Testis (tissue), 2 donors: ENCODE measurements at regions not wholly inside any gene's neighbourhood (a gene's known extent, or its start where the extent isn't known, plus 50 kb on each side); places are given as distances from the start of the nearest gene placed in this dataset.

Source experiments
- DNase-seq: peaks from one replicate; pipeline ENCODE4 v3.0.0-alpha.2; 2019
- H3K27ac ChIP-seq, 2 donors: fragments of 200-600 bp; sonication (generic); one replicate each; pipeline ENCODE4 v1.5.1; 2019
- H3K27me3 ChIP-seq: fragments of 200-600 bp; sonication (generic); one replicate; pipeline ENCODE4 v1.5.1; 2019
- H3K36me3 ChIP-seq: fragments of 200-600 bp; sonication (generic); one replicate; pipeline ENCODE4 v1.5.1; 2017; ENCODE audit warnings: low read depth; ENCODE audit errors: missing control alignments
- H3K4me1 ChIP-seq: fragments of 200-600 bp; sonication (generic); one replicate; pipeline ENCODE4 v1.5.1; 2019
- H3K4me3 ChIP-seq, 2 donors: fragments of 200-600 bp; sonication (generic); one replicate each; pipeline ENCODE4 v1.5.1; 2017 to 2019
- H3K9me3 ChIP-seq: fragments of 200-600 bp; sonication (generic); one replicate; pipeline ENCODE4 v1.5.1; 2017
- CTCF ChIP-seq, 3 experiments: fragments of 450-650 bp in 2 of 3; fragments of 200-600 bp in 1 of 3; sonication (generic) in 1 of 3; IDR thresholded peaks; one replicate each; pipeline ENCODE4 v1.5.1; 2016 to 2019; ENCODE audit warnings: antibody characterized with exemption in 3 of 3, mild to moderate bottlenecking in 2 of 3, moderate library complexity in 1 of 3
- POLR2A ChIP-seq: fragments of 450-650 bp; IDR thresholded peaks from one replicate; pipeline ENCODE4 v1.6.1; 2017; ENCODE audit warnings: antibody characterized with exemption, mild to moderate bottlenecking, moderate library complexity
- WGBS, 2 donors: methylation state at CpG; one replicate each; pipeline ENCODE4 v1.1.5; 2018; 5-methylcytosine and 5-hydroxymethylcytosine counted together
- intact Hi-C: fragments of 100-400 bp; cut with DNase I; formaldehyde crosslinking; loops from one replicate; pipeline ENCODE4 v1.15.1; 2023; ENCODE audit warnings: low total_unique reads

GRCh38 chr12:126480451-126480850 lies 1415.2 kb downstream of the AACS start:
- H3K4me3 ChIP-seq: no peak overlapping the region
- H3K4me1 ChIP-seq: no peaks in the 10 kb centered on the region
- no peak for TF ChIP-seq CTCF (IDR thresholded peaks at IDR 0.05)
- no peak for TF ChIP-seq POLR2A
- intact Hi-C loops: no loop called here
- 55% methylated on average over 10 of the region's 10 CpGs for WGBS, 2 donors
- no peaks in the 10 kb centered on the region for H3K9me3 ChIP-seq
- H3K27me3 ChIP-seq: no peaks in the 10 kb centered on the region
- DNase-seq: no peak
- H3K36me3 ChIP-seq: no peaks in the 10 kb centered on the region
- no peak overlapping the region for H3K27ac ChIP-seq

DNA sequence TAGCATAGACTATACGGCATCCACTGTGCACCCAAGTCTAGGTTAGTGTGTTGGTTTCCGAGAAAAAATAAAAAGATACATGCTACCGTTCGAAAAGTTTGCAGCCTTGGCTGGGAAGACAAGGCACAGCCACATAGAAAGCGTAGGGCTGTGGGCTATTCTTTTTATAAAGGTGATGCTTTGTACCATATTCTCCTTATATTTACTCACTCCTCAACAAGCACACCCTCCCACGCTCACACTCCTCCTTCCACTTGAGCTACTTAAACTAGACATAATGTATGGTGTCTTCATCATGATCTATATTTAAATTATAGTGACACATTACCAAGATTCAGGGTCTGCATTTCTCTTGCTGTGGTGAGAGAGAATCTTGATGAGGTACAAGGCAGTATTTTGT lies 1416.5 kb downstream of the AACS start:
- TF ChIP-seq CTCF (IDR thresholded peaks at IDR 0.05): no peak
- intact Hi-C loops: no loop called here
- Histone ChIP-seq H3K27ac (no peak overlapping the region), H3K27me3 (no peaks in the 10 kb centered on the region), H3K36me3 (no peaks in the 10 kb centered on the region), H3K4me1 (no peaks in the 10 kb centered on the region), H3K4me3 (no peak overlapping the region), H3K9me3 (no peaks in the 10 kb centered on the region)
- no peak for DNase-seq
- 61 to 67% methylated on average over 6 of the region's 6 CpGs for WGBS, 2 donors

GRCh38 chr12:126482238-126482889 lies 1417.1 kb downstream of the AACS start:
- DNase-seq: no peak
- Histone ChIP-seq H3K27ac (no peak overlapping the region), H3K27me3 (no peaks in the 10 kb centered on the region), H3K4me1 (no peaks in the 10 kb centered on the region), H3K36me3 (no peaks in the 10 kb centered on the region), H3K4me3 (no peak overlapping the region), H3K9me3 (no peaks in the 10 kb centered on the region)
- intact Hi-C loops: no loop called here
- 73 to 83% methylated on average over 1 to 2 of the region's 2 CpGs for WGBS, 2 donors
- TF ChIP-seq CTCF (IDR thresholded peaks at IDR 0.05) (no peak), POLR2A (no peak)

GRCh38 chr12:126483145-126484068 lies 1418.2 kb downstream of the AACS start:
- no peak for DNase-seq
- intact Hi-C loops: no loop called here
- Histone ChIP-seq H3K27me3 (no peaks in the 10 kb centered on the region), H3K4me1 (no peaks in the 10 kb centered on the region), H3K36me3 (no peaks in the 10 kb centered on the region), H3K4me3 (no peak overlapping the region), H3K9me3 (no peaks in the 10 kb centered on the region), H3K27ac (no peak overlapping the region)
- TF ChIP-seq CTCF (IDR thresholded peaks at IDR 0.05) (no peak), POLR2A (no peak)
- 73 to 76% methylated on average over 17 of the region's 17 CpGs for WGBS, 2 donors
